H1 (cell line): ENCODE measurements at regions not wholly inside any gene's neighbourhood (a gene's known extent, or its start where the extent isn't known, plus 50 kb on each side); places are given as distances from the start of the nearest gene placed in this dataset.

Source experiments
- CTCF ChIA-PET: fragments of 300-600 bp; sonication (Branson Sonifier 250); formaldehyde crosslinking; loops from one replicate; lab custom pipeline; 2021; ENCODE audit not compliant: partially characterized antibody; lab: Charles Lee
- POLR2A ChIA-PET: fragments of 300-600 bp; sonication (Branson Sonifier 250); formaldehyde crosslinking; loops from one replicate; lab custom pipeline; 2021; ENCODE audit warnings: inconsistent platforms; ENCODE audit not compliant: partially characterized antibody; lab: Charles Lee
- DNase-seq, 2 experiments: peaks; one replicate each; pipeline versions ENCODE4 v3.0.0 to v3.0.0-alpha.2; 2010 to 2022; ENCODE audit warnings: low spot score in 2 of 2, low read depth in 1 of 2, mixed read lengths in 1 of 2
- FAIRE-seq: peaks from 2 replicates; lab custom pipeline; 2011; peaks lifted over from hg19 to GRCh38; lab: Jason Lieb, UNC
- H2AFZ ChIP-seq: 2 replicates; pipeline ENCODE4 v1.8.1; 2012; ENCODE audit warnings: low read length, inconsistent platforms
- H2AK5ac ChIP-seq: 2 replicates; pipeline ENCODE4 v1.6.1; 2013; ENCODE audit warnings: low read depth, low read length
- H2BK120ac ChIP-seq: replicated peaks from 2 replicates; pipeline ENCODE3; 2013; ENCODE audit warnings: low read depth, low read length, inconsistent platforms
- H2BK12ac ChIP-seq: 2 replicates; pipeline ENCODE4 v1.6.1; 2013; ENCODE audit warnings: low read depth, low read length
- H2BK15ac ChIP-seq: 2 replicates; pipeline ENCODE4 v1.6.1; 2013; ENCODE audit warnings: low read length
- H2BK20ac ChIP-seq: 2 replicates; pipeline ENCODE4 v1.6.1; 2013; ENCODE audit warnings: low read length
- H2BK5ac ChIP-seq: 2 replicates; pipeline ENCODE4 v1.6.1; 2013; ENCODE audit warnings: low read depth, low read length
- H3K14ac ChIP-seq: 2 replicates; pipeline ENCODE4 v1.6.1; 2013; ENCODE audit warnings: inconsistent platforms; ENCODE audit not compliant: insufficient read length
- H3K18ac ChIP-seq: 2 replicates; pipeline ENCODE4 v1.6.1; 2013; ENCODE audit warnings: low read length; ENCODE audit errors: extremely low read depth
- H3K23ac ChIP-seq: 2 replicates; pipeline ENCODE4 v1.6.1; 2013; ENCODE audit warnings: inconsistent platforms; ENCODE audit not compliant: insufficient read length
- H3K23me2 ChIP-seq: 2 replicates; pipeline ENCODE4 v1.6.1; 2013; ENCODE audit warnings: low read depth, low read length
- H3K27ac ChIP-seq: 2 replicates; pipeline ENCODE4 v1.6.1; 2011; ENCODE audit warnings: low read depth, low read length, inconsistent platforms
- H3K27me3 ChIP-seq, 4 experiments: replicated peaks in 1 of 4; 1 replicate in 1 of 4; 2 replicates in 3 of 4; pipeline versions ENCODE4 v1.6.1 to v1.8.1; 2011 to 2013; ENCODE audit warnings: low read length in 3 of 4, mild to moderate bottlenecking in 3 of 4, inconsistent platforms in 2 of 4, mixed read lengths in 2 of 4, moderate library complexity in 1 of 4; ENCODE audit not compliant: control insufficient read depth in 3 of 4, insufficient read depth in 3 of 4; ENCODE audit errors: extremely low read depth in 1 of 4
- H3K36me3 ChIP-seq, 4 experiments: 2 replicates each; pipeline versions ENCODE4 v1.6.1 to v1.8.1; 2011 to 2013; ENCODE audit warnings: mild to moderate bottlenecking in 4 of 4, low read length in 3 of 4, moderate library complexity in 2 of 4, control low read depth in 1 of 4, inconsistent platforms in 1 of 4; ENCODE audit not compliant: insufficient read depth in 4 of 4, control insufficient read depth in 2 of 4
- H3K4ac ChIP-seq: replicated peaks from 2 replicates; pipeline ENCODE3; 2013; ENCODE audit warnings: low read length, low read depth, mixed read lengths, inconsistent platforms; ENCODE audit not compliant: insufficient read length
- H3K4me1 ChIP-seq, 4 experiments: replicated peaks in 1 of 4; 1 replicate in 1 of 4; 2 replicates in 3 of 4; pipeline versions ENCODE4 v1.6.1 to v1.8.1; 2011 to 2013; ENCODE audit warnings: low read length in 3 of 4, inconsistent platforms in 2 of 4, mixed read lengths in 1 of 4; ENCODE audit not compliant: insufficient read depth in 4 of 4, control insufficient read depth in 3 of 4
- H3K4me2 ChIP-seq, 2 experiments: 2 replicates each; pipeline versions ENCODE4 v1.6.1 to v1.8.1; 2011 to 2013; ENCODE audit warnings: low read depth in 2 of 2, low read length in 2 of 2, control low read depth in 1 of 2, inconsistent platforms in 1 of 2, mild to moderate bottlenecking in 1 of 2; ENCODE audit not compliant: insufficient read depth in 1 of 2
- H3K4me3 ChIP-seq, 4 experiments: fragments of 200-600, 300-600 bp in 1 of 4; sonication (generic), shearing (Covaris generic), sonication (Bioruptor Twin) in 1 of 4; 2 replicates each; pipeline versions ENCODE4 v1.5.1 to v1.8.1; 2011 to 2016; ENCODE audit warnings: low read length in 4 of 4, low read depth in 3 of 4, control low read depth in 2 of 4, inconsistent platforms in 2 of 4, mild to moderate bottlenecking in 2 of 4, mixed read lengths in 1 of 4, moderate library complexity in 1 of 4; ENCODE audit not compliant: insufficient read depth in 2 of 4; ENCODE audit errors: extremely low read depth in 1 of 4
- H3K56ac ChIP-seq: replicated peaks from 2 replicates; pipeline ENCODE3; 2013; ENCODE audit warnings: low read depth, mild to moderate bottlenecking, mixed read lengths, low read length, inconsistent platforms; ENCODE audit not compliant: insufficient read length
- H3K79me1 ChIP-seq: 2 replicates; pipeline ENCODE4 v1.6.1; 2013; ENCODE audit warnings: low read depth, low read length, control low read depth
- H3K79me2 ChIP-seq, 2 experiments: 2 replicates each; pipeline versions ENCODE4 v1.6.1 to v1.8.1; 2012 to 2013; ENCODE audit warnings: low read length in 2 of 2, mild to moderate bottlenecking in 2 of 2, inconsistent platforms in 1 of 2; ENCODE audit not compliant: insufficient read depth in 2 of 2, control insufficient read depth in 1 of 2
- H3K9ac ChIP-seq, 4 experiments: replicated peaks in 1 of 4; 1 replicate in 1 of 4; 2 replicates in 3 of 4; pipeline versions ENCODE4 v1.6.1 to v1.8.1; 2011 to 2013; ENCODE audit warnings: low read depth in 3 of 4, low read length in 3 of 4, control low read depth in 2 of 4, mild to moderate bottlenecking in 2 of 4, moderate library complexity in 2 of 4, inconsistent platforms in 1 of 4; ENCODE audit errors: extremely low read depth in 1 of 4
- H3K9me3 ChIP-seq, 2 experiments: 2 replicates each; pipeline versions ENCODE4 v1.6.1 to v1.8.1; 2012 to 2013; ENCODE audit warnings: mild to moderate bottlenecking in 2 of 2, moderate library complexity in 2 of 2, control low read depth in 1 of 2, inconsistent platforms in 1 of 2, low read depth in 1 of 2, low read length in 1 of 2, mixed read lengths in 1 of 2; ENCODE audit not compliant: insufficient read depth in 2 of 2
- H4K20me1 ChIP-seq, 2 experiments: replicated peaks in 1 of 2; 2 replicates each; pipeline versions ENCODE3 to v1.8.1; 2011 to 2013; ENCODE audit warnings: inconsistent platforms in 2 of 2, low read length in 2 of 2, mild to moderate bottlenecking in 1 of 2; ENCODE audit not compliant: insufficient read depth in 2 of 2, control insufficient read depth in 1 of 2
- H4K5ac ChIP-seq: 2 replicates; pipeline ENCODE4 v1.6.1; 2013; ENCODE audit warnings: low read length, low read depth, mixed read lengths, inconsistent platforms; ENCODE audit not compliant: insufficient read length
- H4K8ac ChIP-seq: 2 replicates; pipeline ENCODE4 v1.8.0; 2013; ENCODE audit warnings: mild to moderate bottlenecking, moderate library complexity, low read length, inconsistent platforms; ENCODE audit not compliant: insufficient read depth; ENCODE audit errors: extremely low read depth
- H4K91ac ChIP-seq: replicated peaks from 2 replicates; pipeline ENCODE3; 2013; ENCODE audit warnings: low read length, mixed read lengths, inconsistent platforms; ENCODE audit not compliant: insufficient read length
- KDM4A ChIP-seq: IDR thresholded peaks from one replicate; pipeline ENCODE4 v1.7.1; 2012; ENCODE audit warnings: low read depth, mild to moderate bottlenecking, moderate library complexity, low read length, inconsistent platforms; ENCODE audit not compliant: severe bottlenecking
- POLR2AphosphoS5 ChIP-seq: IDR thresholded peaks from 2 replicates; pipeline ENCODE4 v1.6.1; 2011; ENCODE audit warnings: low read depth, low read length
- POU5F1 ChIP-seq: IDR thresholded peaks from 2 replicates; pipeline ENCODE4 v1.6.1; 2011; ENCODE audit warnings: low read depth, mild to moderate bottlenecking, low read length, moderate library complexity
- RXRA ChIP-seq: IDR thresholded peaks from 2 replicates; pipeline ENCODE4 v1.6.1; 2011; ENCODE audit warnings: low read depth, mild to moderate bottlenecking, low read length, moderate library complexity; ENCODE audit not compliant: insufficient read depth
- SIN3A ChIP-seq, 2 experiments: IDR thresholded peaks in 1 of 2; conservative IDR thresholded peaks in 1 of 2; 2 replicates each; pipeline ENCODE4 v1.6.1; 2011 to 2012; ENCODE audit warnings: low read length in 2 of 2, improper control_type of control experiment in 1 of 2, low read depth in 1 of 2, mild to moderate bottlenecking in 1 of 2
- SUZ12 ChIP-seq: fragments of 200-600 bp; sonication (generic); IDR thresholded peaks from 2 replicates; pipeline ENCODE4 v1.6.1; 2012; ENCODE audit warnings: mild to moderate bottlenecking, inconsistent platforms, low read length, moderate library complexity, mixed read lengths
- TAF1 ChIP-seq: IDR thresholded peaks from 2 replicates; pipeline ENCODE4 v1.6.1; 2011; ENCODE audit warnings: mild to moderate bottlenecking, low read depth, low read length
- TEAD4 ChIP-seq: IDR thresholded peaks from 2 replicates; pipeline ENCODE4 v1.6.1; 2012; ENCODE audit warnings: low read depth, low read length, inconsistent platforms, mixed read lengths
- USF2 ChIP-seq: IDR thresholded peaks from 2 replicates; pipeline ENCODE4 v1.6.1; 2011; ENCODE audit warnings: low read length, improper control_type of control experiment
- WGBS, 2 experiments: shearing (Covaris generic) in 1 of 2; methylation state at CpG; one replicate each; pipeline versions ENCODE4 v1.1.6 to v1.1.7; 2013 to 2015; ENCODE audit warnings: low lambda C conversion rate in 2 of 2, mixed read lengths in 2 of 2, inconsistent platforms in 1 of 2, low coverage in 1 of 2, missing lambda C conversion rate in 1 of 2; ENCODE audit not compliant: insufficient replicate concordance in 2 of 2, insufficient coverage in 1 of 2, insufficient read length in 1 of 2; ENCODE audit errors: extremely low coverage in 1 of 2, missing lambda C conversion rate in 1 of 2; 5-methylcytosine and 5-hydroxymethylcytosine counted together

- H2BK15ac ChIP-seq = no peak overlapping the region
- H3K27me3 ChIP-seq = no peaks in the 10 kb centered on the region
- no peaks in the 10 kb centered on the region for H4K20me1 ChIP-seq
- no peak overlapping the region for H2BK20ac ChIP-seq
- H2BK12ac ChIP-seq = no peak overlapping the region
- CTCF ChIA-PET = no interaction called here
- H2BK5ac ChIP-seq = no peak overlapping the region
- H4K8ac ChIP-seq = no peak overlapping the region
- TF ChIP-seq POLR2AphosphoS5 (no peak), KDM4A (no peak), TAF1 (no peak), SIN3A (conservative IDR thresholded peaks at IDR 0.05 in 1 of 2, IDR thresholded peaks at IDR 0.05 in 1 of 2; ENCODE audit: low read depth in 1 of 2, low read length in 2 of 2) (no peak), TEAD4 (no peak), POU5F1 (no peak), USF2 (no peak), RXRA (no peak), SUZ12 (no peak)
- H3K9me3 ChIP-seq = peaks cover 0 to 2% of the 10 kb centered on the region in 2 experiments; a peak in 1 of 4 replicates
- H3K23ac ChIP-seq = no peak overlapping the region
- H4K5ac ChIP-seq = no peak overlapping the region
- no peak overlapping the region for H2BK120ac ChIP-seq
- no peaks in the 10 kb centered on the region for H3K79me2 ChIP-seq
- WGBS, 2 experiments = 95% methylated on average over 15 of the region's 15 CpGs; no CpG with 5 or more reads in 1 of the 2 experiments
- H3K18ac ChIP-seq = no peak overlapping the region
- no peak for FAIRE-seq
- H3K36me3 ChIP-seq = no peaks in the 10 kb centered on the region
- no peak overlapping the region for H3K4me3 ChIP-seq
- DNase-seq = no peak
- H3K9ac ChIP-seq = no peak overlapping the region
- H3K27ac ChIP-seq = no peak overlapping the region
- no peaks in the 10 kb centered on the region for H3K79me1 ChIP-seq
- no peaks in the 10 kb centered on the region for H3K23me2 ChIP-seq
- no peak overlapping the region for H3K4ac ChIP-seq
- no peak overlapping the region for H3K56ac ChIP-seq
- no peaks in the 10 kb centered on the region for H3K4me1 ChIP-seq
- no peak overlapping the region for H3K4me2 ChIP-seq
- no peak overlapping the region for H4K91ac ChIP-seq
- H2AFZ ChIP-seq = no peak overlapping the region
- H3K14ac ChIP-seq = no peak overlapping the region
- POLR2A ChIA-PET = no interaction called here
- H2AK5ac ChIP-seq = no peak overlapping the region
These were observed 435.7 kb downstream of the SLITRK6 start for GRCh38 chr13:85363504-85363903.
